ENCODE measurements at regions not wholly inside any gene's neighbourhood (a gene's known extent, or its start where the extent isn't known, plus 50 kb on each side); places are given as distances from the start of the nearest gene placed in this dataset.

DNA sequence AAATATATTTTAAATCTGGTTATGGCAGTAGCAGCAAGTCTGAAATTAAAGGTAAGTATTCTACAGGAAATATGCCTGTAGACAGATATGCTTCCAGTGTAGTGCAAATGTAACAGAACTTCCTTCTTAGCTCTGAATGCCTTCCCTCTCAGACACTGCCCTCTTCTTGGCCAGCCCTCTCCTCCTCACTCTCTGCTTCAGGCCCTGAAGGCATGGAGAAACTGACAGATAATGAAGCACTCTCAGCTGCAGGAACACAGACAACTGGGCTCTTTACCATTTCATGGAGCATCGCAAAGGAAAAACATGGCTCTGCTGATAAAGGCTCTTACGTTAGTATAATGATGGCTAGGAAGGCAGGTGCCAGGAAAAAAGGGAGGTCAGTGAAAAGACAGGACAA, 431.5 kb upstream of the RASGEF1B start:
- no peak for TF ChIP-seq POLR2AphosphoS5 (IDR thresholded peaks at IDR 0.05; ENCODE audit: low read depth, low read length)
- no peak for TF ChIP-seq TAF1 (IDR thresholded peaks at IDR 0.05; ENCODE audit: borderline replicate concordance, insufficient read depth, low read length)
